NCI-H345 treated with DMSO at 0.1 percent for 48 hours (cell line): ENCODE measurements at regions not wholly inside any gene's neighbourhood (a gene's known extent, or its start where the extent isn't known, plus 50 kb on each side); places are given as distances from the start of the nearest gene placed in this dataset.

Experiments used
- DNase-seq: peaks from one replicate; lab custom pipeline; 2025; ENCODE audit not compliant: unreplicated experiment; lab: John Stamatoyannopoulos, UW

DNA sequence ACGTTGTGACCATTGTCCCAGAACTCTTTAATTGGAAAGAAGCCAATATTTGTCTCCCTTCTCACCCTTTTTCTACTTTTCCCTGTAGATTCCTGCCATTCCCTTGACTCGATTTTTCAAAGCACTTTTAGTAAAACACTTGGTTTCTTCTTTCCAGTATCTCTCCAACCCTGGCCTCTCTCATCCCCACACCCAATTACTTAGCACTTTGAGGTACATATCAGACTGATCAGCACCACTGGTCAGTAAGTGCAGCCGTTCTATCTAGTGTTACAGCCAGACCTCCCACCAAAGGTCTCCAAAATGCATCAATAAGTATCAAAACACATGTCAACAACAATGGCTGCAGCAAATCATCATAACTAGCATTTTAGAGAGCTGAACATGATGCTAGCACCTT, 141.9 kb downstream of the BTG1 start:
- DNase-seq: no peak

- DNase-seq: no peak
Measured at GRCh38 chr12:92002673-92003382, 142.8 kb downstream of the BTG1 start.

- DNase-seq: no peak
Measured at GRCh38 chr12:92002195-92002649, 143.4 kb downstream of the BTG1 start.

- no peak for DNase-seq
Measured at GRCh38 chr12:92000597-92000996, 145.0 kb downstream of the BTG1 start.

DNA sequence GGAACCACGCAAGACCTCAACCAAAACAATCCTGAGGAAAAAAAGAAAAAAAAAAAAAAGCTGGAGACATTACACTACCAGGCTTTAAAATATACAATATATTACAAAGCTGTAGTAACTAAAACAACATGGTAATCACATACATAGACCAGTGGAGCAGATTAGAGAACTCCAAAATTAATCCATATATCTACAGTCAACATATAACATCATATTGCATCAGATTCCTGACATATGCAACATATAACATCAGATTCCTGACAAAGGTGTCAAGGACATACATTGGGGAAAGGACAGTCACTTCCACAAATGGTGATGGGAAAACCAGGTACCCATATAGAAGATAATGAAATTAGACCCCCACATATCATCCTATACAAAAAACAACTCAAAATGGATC, 145.8 kb downstream of the BTG1 start:
- no peak for DNase-seq

DNA sequence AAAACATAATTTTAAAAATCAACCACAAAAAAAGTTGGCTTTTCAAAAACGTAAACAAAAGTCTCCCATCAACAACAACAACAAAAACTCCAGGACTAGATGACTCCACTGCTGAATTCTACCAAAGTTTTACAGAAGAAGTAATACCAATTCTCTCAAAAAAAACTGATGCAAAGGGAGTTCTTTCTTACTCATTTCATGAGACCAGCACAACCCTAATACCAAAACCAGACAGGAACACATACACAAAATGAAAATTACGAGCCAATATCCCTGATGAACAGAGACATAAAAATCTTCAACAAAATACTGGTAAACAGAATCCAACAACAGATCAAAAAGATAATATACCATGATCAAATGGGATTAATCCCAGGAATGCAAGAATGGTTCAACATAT, 147.3 kb downstream of the BTG1 start:
- no peak for DNase-seq

- no peak for DNase-seq
Measured at GRCh38 chr12:91994208-91994797, 151.3 kb downstream of the BTG1 start.

GRCh38 chr12:91993287-91994017, 152.2 kb downstream of the BTG1 start:
- no peak for DNase-seq

DNA sequence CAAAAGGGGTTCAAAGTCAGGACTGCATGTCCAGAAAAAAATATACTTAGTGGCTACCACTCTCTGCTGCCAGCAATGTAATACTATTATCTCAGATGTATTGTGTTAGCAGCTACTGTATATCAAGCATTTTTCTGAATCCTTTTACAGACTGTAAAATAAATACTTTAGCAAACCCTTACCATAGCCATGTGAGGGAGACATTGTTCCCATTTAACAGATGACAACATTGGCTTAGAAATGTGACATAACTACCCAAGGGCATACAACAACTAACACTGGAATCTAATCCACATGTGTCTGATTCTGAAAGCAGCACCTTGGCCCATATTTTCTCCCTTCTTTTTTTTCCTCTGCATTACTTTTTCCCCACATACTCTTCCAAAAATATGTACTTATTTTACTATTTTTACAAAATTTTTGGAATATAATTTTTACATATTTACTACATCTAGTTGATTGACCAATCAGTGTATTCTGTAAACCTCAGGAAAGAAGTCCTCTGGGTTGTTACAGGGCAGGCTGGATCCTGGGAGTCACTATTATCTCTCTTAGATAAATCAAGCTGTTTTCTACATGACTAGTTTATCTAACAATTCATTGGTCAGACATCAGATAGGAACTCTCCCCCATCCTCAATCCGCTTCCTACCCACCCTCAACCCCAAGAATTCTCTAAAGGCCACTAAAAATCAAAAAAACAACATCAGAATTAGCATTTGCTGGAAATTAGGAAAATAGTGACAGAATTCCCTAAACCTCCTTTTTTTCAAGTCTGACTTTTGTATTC, 154.1 kb downstream of the BTG1 start:
- DNase-seq: no peak

DNA sequence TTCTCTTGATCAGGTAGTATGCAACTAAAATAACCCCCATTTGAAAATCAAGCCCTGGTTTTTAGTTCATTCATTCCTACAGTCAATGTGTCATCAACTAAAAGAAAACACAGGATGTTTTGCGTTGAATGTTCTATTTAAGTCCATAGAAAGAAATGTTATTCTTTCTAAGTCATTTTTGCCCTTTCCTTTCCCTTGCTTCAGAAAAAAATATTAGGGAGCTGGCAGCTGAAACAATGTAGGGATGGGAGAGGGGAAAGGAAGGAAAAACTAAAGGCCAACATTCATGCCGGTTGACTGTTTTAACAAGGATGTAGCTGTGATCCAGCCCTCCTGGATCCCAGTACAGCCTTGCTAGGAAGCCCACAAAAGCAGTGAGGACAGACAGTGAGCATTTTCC, 155.1 kb downstream of the BTG1 start:
- no peak for DNase-seq

DNA sequence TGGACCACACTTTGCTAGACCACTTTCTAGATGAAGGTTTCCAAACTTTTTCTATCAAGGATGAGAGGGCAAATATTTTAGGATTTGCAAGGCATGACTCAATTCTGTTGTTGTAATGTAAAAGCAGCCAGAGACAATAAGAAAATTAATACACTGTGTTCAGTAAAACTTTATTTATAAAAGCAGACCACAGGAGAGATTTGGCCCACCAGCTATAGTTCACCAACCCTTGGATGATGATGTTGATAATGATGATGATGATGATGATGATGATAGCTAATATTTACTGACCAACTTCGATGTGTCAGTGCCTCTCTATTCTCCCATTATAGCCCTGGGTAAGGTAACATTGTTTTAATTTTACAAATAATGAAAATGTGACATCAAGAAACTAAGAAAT, 156.5 kb downstream of the BTG1 start:
- no peak for DNase-seq

DNA sequence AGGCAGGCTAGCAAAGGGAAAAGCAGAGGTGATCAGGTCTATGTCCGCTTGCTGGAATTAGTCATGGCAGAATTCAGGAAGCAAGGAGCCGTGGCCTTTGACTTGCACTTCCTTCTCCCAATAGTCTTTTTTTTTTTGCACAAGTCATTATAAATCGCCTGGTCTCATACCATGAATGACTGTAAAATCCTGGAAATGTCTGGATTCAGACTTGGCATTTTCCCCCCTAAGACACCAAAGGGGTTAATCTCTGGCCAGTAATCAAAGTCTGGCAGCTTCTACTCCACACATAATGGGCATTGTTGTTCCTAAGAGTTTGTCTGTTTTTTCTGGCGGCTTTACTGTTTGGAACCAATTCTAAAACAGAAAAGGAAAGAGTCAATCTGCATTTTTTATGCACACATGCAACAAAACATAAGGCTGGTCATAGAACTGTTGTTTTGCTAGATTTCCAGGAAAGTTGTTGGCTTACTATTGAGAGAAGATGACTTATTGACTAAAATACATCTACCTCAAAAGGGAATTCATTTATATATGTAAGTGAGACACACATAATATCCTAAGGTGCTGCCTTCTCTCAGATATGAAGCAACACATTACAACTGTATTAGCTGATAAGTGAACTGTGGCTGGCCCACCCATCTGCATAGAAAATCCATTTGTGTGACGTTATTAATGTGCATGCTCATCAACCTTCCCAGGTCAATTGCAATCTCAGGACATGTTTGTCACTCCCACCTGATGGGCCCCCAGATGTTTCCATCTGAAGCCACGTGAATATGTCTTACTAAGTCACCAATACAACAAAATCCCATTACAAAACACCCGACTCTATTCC, 157.3 kb downstream of the BTG1 start:
- no peak for DNase-seq

DNA sequence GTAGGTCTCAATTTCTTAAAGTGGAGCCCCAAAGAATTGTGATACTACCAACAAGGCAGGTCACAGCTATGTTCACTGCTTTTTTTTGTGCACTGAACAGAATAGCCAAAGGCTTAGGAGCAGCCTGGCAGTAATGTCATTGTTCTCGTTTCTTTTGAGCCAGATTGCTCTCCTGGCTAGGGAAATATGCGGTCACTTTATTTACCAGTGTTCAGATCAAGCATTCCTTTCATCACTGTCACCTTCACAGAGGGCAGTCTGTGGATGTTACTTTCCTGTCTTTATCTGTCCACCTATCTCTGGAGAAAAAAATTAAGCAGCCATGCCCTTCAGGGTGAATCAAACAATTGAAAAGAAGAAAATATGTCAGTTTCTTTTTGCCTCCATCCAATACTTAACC, 159.6 kb downstream of the BTG1 start:
- no peak for DNase-seq

DNA sequence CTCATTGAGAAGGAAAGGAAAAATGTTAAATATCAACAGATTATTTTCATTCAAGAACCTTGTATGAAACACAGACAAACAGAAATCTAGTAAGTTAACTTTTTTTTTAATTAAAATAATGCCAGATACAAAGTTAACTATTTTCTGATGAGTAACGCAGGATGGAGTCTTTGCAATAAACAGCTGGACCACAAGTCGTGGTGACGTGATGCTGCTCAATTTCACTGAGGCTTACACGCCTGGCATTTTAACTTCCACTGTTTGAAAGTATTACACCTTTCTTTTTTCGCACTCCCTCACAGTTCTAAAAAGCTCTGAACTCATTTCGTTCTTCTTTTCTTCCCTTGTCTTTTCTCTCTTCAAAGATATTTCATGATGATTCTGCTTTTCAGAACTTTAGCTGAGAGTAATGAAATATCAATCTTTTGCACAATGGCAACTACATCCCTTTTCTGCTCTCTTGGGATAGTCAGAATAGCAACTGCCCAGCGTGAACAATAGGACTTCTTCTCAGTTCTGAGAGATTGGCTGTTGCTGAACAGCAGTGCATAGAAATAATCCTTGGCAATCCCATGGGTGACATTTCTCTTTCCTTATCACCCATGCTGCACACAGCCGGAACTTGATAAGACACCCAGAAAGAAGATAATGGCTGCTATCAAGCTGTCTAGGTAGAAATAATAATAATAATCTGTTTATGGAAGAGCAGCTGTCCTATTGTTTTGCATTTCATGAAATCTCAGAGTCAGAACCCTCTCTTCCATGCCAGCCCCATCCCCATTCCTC, 160.5 kb downstream of the BTG1 start:
- no peak for DNase-seq

GRCh38 chr12:91984556-91984955, 161.1 kb downstream of the BTG1 start:
- DNase-seq: no peak

GRCh38 chr12:91983935-91984334, 161.7 kb downstream of the BTG1 start:
- DNase-seq: no peak

GRCh38 chr12:91982946-91983345, 162.7 kb downstream of the BTG1 start:
- no peak for DNase-seq

- no peak for DNase-seq
Measured at GRCh38 chr12:91980389-91980821, 165.2 kb downstream of the BTG1 start.

DNA sequence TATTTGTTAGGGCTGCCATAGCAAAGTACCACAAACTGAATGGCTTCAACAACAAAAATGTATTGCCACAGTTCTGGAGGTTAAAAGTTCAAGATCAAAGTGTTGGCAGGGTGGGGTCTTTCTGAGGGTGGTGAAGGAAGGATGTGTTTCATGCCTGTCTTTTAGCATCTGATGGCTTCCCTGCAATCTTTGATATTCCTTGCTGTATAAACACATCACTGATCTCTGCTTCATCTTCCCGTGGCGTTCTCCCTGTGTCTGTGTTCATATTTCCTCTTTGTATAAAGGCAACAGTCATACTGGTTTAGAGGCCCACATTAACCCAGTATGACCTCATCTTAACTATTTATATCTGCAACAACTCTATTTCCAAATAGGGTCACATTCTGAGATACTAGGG, 167.5 kb downstream of the BTG1 start:
- no peak for DNase-seq

- DNase-seq: no peak
Measured at GRCh38 chr12:91975891-91976290, 169.8 kb downstream of the BTG1 start.
